H1 (cell line): ENCODE measurements at regions not wholly inside any gene's neighbourhood (a gene's known extent, or its start where the extent isn't known, plus 50 kb on each side); places are given as distances from the start of the nearest gene placed in this dataset.

Experiments used
- CTCF ChIA-PET: fragments of 300-600 bp; sonication (Branson Sonifier 250); formaldehyde crosslinking; loops from one replicate; lab custom pipeline; 2021; ENCODE audit not compliant: partially characterized antibody; lab: Charles Lee
- POLR2A ChIA-PET: fragments of 300-600 bp; sonication (Branson Sonifier 250); formaldehyde crosslinking; loops from one replicate; lab custom pipeline; 2021; ENCODE audit warnings: inconsistent platforms; ENCODE audit not compliant: partially characterized antibody; lab: Charles Lee
- DNase-seq, 2 experiments: peaks; one replicate each; pipeline versions ENCODE4 v3.0.0 to v3.0.0-alpha.2; 2010 to 2022; ENCODE audit warnings: low spot score in 2 of 2, low read depth in 1 of 2, mixed read lengths in 1 of 2
- FAIRE-seq: peaks from 2 replicates; lab custom pipeline; 2011; peaks lifted over from hg19 to GRCh38; lab: Jason Lieb, UNC
- H2AFZ ChIP-seq: 2 replicates; pipeline ENCODE4 v1.8.1; 2012; ENCODE audit warnings: low read length, inconsistent platforms
- H2AK5ac ChIP-seq: 2 replicates; pipeline ENCODE4 v1.6.1; 2013; ENCODE audit warnings: low read depth, low read length
- H2BK120ac ChIP-seq: replicated peaks from 2 replicates; pipeline ENCODE3; 2013; ENCODE audit warnings: low read depth, low read length, inconsistent platforms
- H2BK12ac ChIP-seq: 2 replicates; pipeline ENCODE4 v1.6.1; 2013; ENCODE audit warnings: low read depth, low read length
- H2BK15ac ChIP-seq: 2 replicates; pipeline ENCODE4 v1.6.1; 2013; ENCODE audit warnings: low read length
- H2BK20ac ChIP-seq: 2 replicates; pipeline ENCODE4 v1.6.1; 2013; ENCODE audit warnings: low read length
- H2BK5ac ChIP-seq: 2 replicates; pipeline ENCODE4 v1.6.1; 2013; ENCODE audit warnings: low read depth, low read length
- H3K14ac ChIP-seq: 2 replicates; pipeline ENCODE4 v1.6.1; 2013; ENCODE audit warnings: inconsistent platforms; ENCODE audit not compliant: insufficient read length
- H3K18ac ChIP-seq: 2 replicates; pipeline ENCODE4 v1.6.1; 2013; ENCODE audit warnings: low read length; ENCODE audit errors: extremely low read depth
- H3K23ac ChIP-seq: 2 replicates; pipeline ENCODE4 v1.6.1; 2013; ENCODE audit warnings: inconsistent platforms; ENCODE audit not compliant: insufficient read length
- H3K23me2 ChIP-seq: 2 replicates; pipeline ENCODE4 v1.6.1; 2013; ENCODE audit warnings: low read depth, low read length
- H3K27ac ChIP-seq: 2 replicates; pipeline ENCODE4 v1.6.1; 2011; ENCODE audit warnings: low read depth, low read length, inconsistent platforms
- H3K27me3 ChIP-seq, 4 experiments: replicated peaks in 1 of 4; 1 replicate in 1 of 4; 2 replicates in 3 of 4; pipeline versions ENCODE4 v1.6.1 to v1.8.1; 2011 to 2013; ENCODE audit warnings: low read length in 3 of 4, mild to moderate bottlenecking in 3 of 4, inconsistent platforms in 2 of 4, mixed read lengths in 2 of 4, moderate library complexity in 1 of 4; ENCODE audit not compliant: control insufficient read depth in 3 of 4, insufficient read depth in 3 of 4; ENCODE audit errors: extremely low read depth in 1 of 4
- H3K36me3 ChIP-seq, 4 experiments: 2 replicates each; pipeline versions ENCODE4 v1.6.1 to v1.8.1; 2011 to 2013; ENCODE audit warnings: mild to moderate bottlenecking in 4 of 4, low read length in 3 of 4, moderate library complexity in 2 of 4, control low read depth in 1 of 4, inconsistent platforms in 1 of 4; ENCODE audit not compliant: insufficient read depth in 4 of 4, control insufficient read depth in 2 of 4
- H3K4ac ChIP-seq: replicated peaks from 2 replicates; pipeline ENCODE3; 2013; ENCODE audit warnings: low read length, low read depth, mixed read lengths, inconsistent platforms; ENCODE audit not compliant: insufficient read length
- H3K4me1 ChIP-seq, 4 experiments: replicated peaks in 1 of 4; 1 replicate in 1 of 4; 2 replicates in 3 of 4; pipeline versions ENCODE4 v1.6.1 to v1.8.1; 2011 to 2013; ENCODE audit warnings: low read length in 3 of 4, inconsistent platforms in 2 of 4, mixed read lengths in 1 of 4; ENCODE audit not compliant: insufficient read depth in 4 of 4, control insufficient read depth in 3 of 4
- H3K4me2 ChIP-seq, 2 experiments: 2 replicates each; pipeline versions ENCODE4 v1.6.1 to v1.8.1; 2011 to 2013; ENCODE audit warnings: low read depth in 2 of 2, low read length in 2 of 2, control low read depth in 1 of 2, inconsistent platforms in 1 of 2, mild to moderate bottlenecking in 1 of 2; ENCODE audit not compliant: insufficient read depth in 1 of 2
- H3K4me3 ChIP-seq, 4 experiments: fragments of 200-600, 300-600 bp in 1 of 4; sonication (generic), shearing (Covaris generic), sonication (Bioruptor Twin) in 1 of 4; 2 replicates each; pipeline versions ENCODE4 v1.5.1 to v1.8.1; 2011 to 2016; ENCODE audit warnings: low read length in 4 of 4, low read depth in 3 of 4, control low read depth in 2 of 4, inconsistent platforms in 2 of 4, mild to moderate bottlenecking in 2 of 4, mixed read lengths in 1 of 4, moderate library complexity in 1 of 4; ENCODE audit not compliant: insufficient read depth in 2 of 4; ENCODE audit errors: extremely low read depth in 1 of 4
- H3K56ac ChIP-seq: replicated peaks from 2 replicates; pipeline ENCODE3; 2013; ENCODE audit warnings: low read depth, mild to moderate bottlenecking, mixed read lengths, low read length, inconsistent platforms; ENCODE audit not compliant: insufficient read length
- H3K79me1 ChIP-seq: 2 replicates; pipeline ENCODE4 v1.6.1; 2013; ENCODE audit warnings: low read depth, low read length, control low read depth
- H3K79me2 ChIP-seq, 2 experiments: 2 replicates each; pipeline versions ENCODE4 v1.6.1 to v1.8.1; 2012 to 2013; ENCODE audit warnings: low read length in 2 of 2, mild to moderate bottlenecking in 2 of 2, inconsistent platforms in 1 of 2; ENCODE audit not compliant: insufficient read depth in 2 of 2, control insufficient read depth in 1 of 2
- H3K9ac ChIP-seq, 4 experiments: replicated peaks in 1 of 4; 1 replicate in 1 of 4; 2 replicates in 3 of 4; pipeline versions ENCODE4 v1.6.1 to v1.8.1; 2011 to 2013; ENCODE audit warnings: low read depth in 3 of 4, low read length in 3 of 4, control low read depth in 2 of 4, mild to moderate bottlenecking in 2 of 4, moderate library complexity in 2 of 4, inconsistent platforms in 1 of 4; ENCODE audit errors: extremely low read depth in 1 of 4
- H3K9me3 ChIP-seq, 2 experiments: 2 replicates each; pipeline versions ENCODE4 v1.6.1 to v1.8.1; 2012 to 2013; ENCODE audit warnings: mild to moderate bottlenecking in 2 of 2, moderate library complexity in 2 of 2, control low read depth in 1 of 2, inconsistent platforms in 1 of 2, low read depth in 1 of 2, low read length in 1 of 2, mixed read lengths in 1 of 2; ENCODE audit not compliant: insufficient read depth in 2 of 2
- H4K20me1 ChIP-seq, 2 experiments: replicated peaks in 1 of 2; 2 replicates each; pipeline versions ENCODE3 to v1.8.1; 2011 to 2013; ENCODE audit warnings: inconsistent platforms in 2 of 2, low read length in 2 of 2, mild to moderate bottlenecking in 1 of 2; ENCODE audit not compliant: insufficient read depth in 2 of 2, control insufficient read depth in 1 of 2
- H4K5ac ChIP-seq: 2 replicates; pipeline ENCODE4 v1.6.1; 2013; ENCODE audit warnings: low read length, low read depth, mixed read lengths, inconsistent platforms; ENCODE audit not compliant: insufficient read length
- H4K8ac ChIP-seq: 2 replicates; pipeline ENCODE4 v1.8.0; 2013; ENCODE audit warnings: mild to moderate bottlenecking, moderate library complexity, low read length, inconsistent platforms; ENCODE audit not compliant: insufficient read depth; ENCODE audit errors: extremely low read depth
- H4K91ac ChIP-seq: replicated peaks from 2 replicates; pipeline ENCODE3; 2013; ENCODE audit warnings: low read length, mixed read lengths, inconsistent platforms; ENCODE audit not compliant: insufficient read length
- BRCA1 ChIP-seq: IDR thresholded peaks from 2 replicates; pipeline ENCODE4 v1.6.1; 2012; ENCODE audit warnings: low read depth, low read length, improper control_type of control experiment
- CEBPB ChIP-seq: IDR thresholded peaks from 2 replicates; pipeline ENCODE4 v1.6.1; 2012; ENCODE audit warnings: low read depth, low read length
- KDM1A ChIP-seq: fragments of 200-600, 300-600 bp; sonication (generic); IDR thresholded peaks from 2 replicates; pipeline ENCODE4 v1.7.1; 2016; ENCODE audit warnings: mild to moderate bottlenecking, low read length, borderline replicate concordance
- WGBS, 2 experiments: shearing (Covaris generic) in 1 of 2; methylation state at CpG; one replicate each; pipeline versions ENCODE4 v1.1.6 to v1.1.7; 2013 to 2015; ENCODE audit warnings: low lambda C conversion rate in 2 of 2, mixed read lengths in 2 of 2, inconsistent platforms in 1 of 2, low coverage in 1 of 2, missing lambda C conversion rate in 1 of 2; ENCODE audit not compliant: insufficient replicate concordance in 2 of 2, insufficient coverage in 1 of 2, insufficient read length in 1 of 2; ENCODE audit errors: extremely low coverage in 1 of 2, missing lambda C conversion rate in 1 of 2; 5-methylcytosine and 5-hydroxymethylcytosine counted together

GRCh38 chr12:76255692-76256091 lies 92.5 kb downstream of the BBS10 start:
- no peak for FAIRE-seq
- POLR2A ChIA-PET, result no interaction called here

More at GRCh38 chr12:76255692-76256091, 92.5 kb downstream of the BBS10 start:
- H2BK5ac ChIP-seq, result no peak overlapping the region
- no peak overlapping the region for H3K4ac ChIP-seq
- H3K36me3 ChIP-seq, result no peaks in the 10 kb centered on the region
- no peak overlapping the region for H2AFZ ChIP-seq
- no peaks in the 10 kb centered on the region for H3K9me3 ChIP-seq
- no peak overlapping the region for H2BK120ac ChIP-seq
- H3K9ac ChIP-seq, result no peak overlapping the region
- 76% methylated on average over 2 of the region's 2 CpGs; no CpG with 5 or more reads in 1 of the 2 experiments for WGBS, 2 experiments
- no peak overlapping the region for H4K8ac ChIP-seq
- no peaks in the 10 kb centered on the region for H3K79me2 ChIP-seq
- no peaks in the 10 kb centered on the region for H3K23me2 ChIP-seq
- H3K4me2 ChIP-seq, result no peak overlapping the region
- no peaks in the 10 kb centered on the region for H3K4me1 ChIP-seq
- H4K91ac ChIP-seq, result no peak overlapping the region
- H3K4me3 ChIP-seq, result no peak overlapping the region
- no peak for DNase-seq
- CTCF ChIA-PET, result no interaction called here
- no peak overlapping the region for H3K56ac ChIP-seq
- no peak overlapping the region for H3K27ac ChIP-seq
- H2BK15ac ChIP-seq, result no peak overlapping the region
- no peak for TF ChIP-seq BRCA1
- peak; percentile 20; the same call in 1 of the 2 replicates for TF ChIP-seq CEBPB
- TF ChIP-seq KDM1A, result no peak
- no peaks in the 10 kb centered on the region for H3K79me1 ChIP-seq
- H2AK5ac ChIP-seq, result no peak overlapping the region
- H3K14ac ChIP-seq, result no peak overlapping the region
- H2BK12ac ChIP-seq, result no peak overlapping the region
- H4K5ac ChIP-seq, result no peak overlapping the region
- H4K20me1 ChIP-seq, result no peaks in the 10 kb centered on the region
- no peak overlapping the region for H3K23ac ChIP-seq
- H2BK20ac ChIP-seq, result no peak overlapping the region
- no peaks in the 10 kb centered on the region for H3K27me3 ChIP-seq
- no peak overlapping the region for H3K18ac ChIP-seq
